OCI-LY3 (cell line): ENCODE measurements at regions not wholly inside any gene's neighbourhood (a gene's known extent, or its start where the extent isn't known, plus 50 kb on each side); places are given as distances from the start of the nearest gene placed in this dataset.
A peak's percentile ranks its signal among the peaks of the same experiment; 100 is the strongest.

ENCODE experiments used
- H2AFZ ChIP-seq: fragments of 200-600, 300-600 bp; shearing (Covaris generic); 2 replicates; pipeline ENCODE4 v1.6.0; 2014; ENCODE audit warnings: antibody characterized with exemption, low read depth, low read length
- H3K27ac ChIP-seq: fragments of 200-600, 300-600 bp; sonication (generic); 2 replicates; pipeline ENCODE4 v1.5.1; 2014; ENCODE audit warnings: mild to moderate bottlenecking, low read length, moderate library complexity, mixed read lengths
- H3K27me3 ChIP-seq: fragments of 200-600, 300-600 bp; sonication (generic); 2 replicates; pipeline ENCODE4 v1.6.1; 2014; ENCODE audit warnings: low read depth, low read length, mixed read lengths
- H3K36me3 ChIP-seq: fragments of 200-600, 300-600 bp; sonication (generic); replicated peaks from 2 replicates; pipeline ENCODE3; 2014; ENCODE audit warnings: low read depth, low read length, mixed read lengths
- H3K4me1 ChIP-seq: fragments of 300-600, 200-600 bp; sonication (generic); 2 replicates; pipeline ENCODE4 v1.6.1; 2014; ENCODE audit warnings: low read length, mixed read lengths
- H3K4me2 ChIP-seq: fragments of 200-600, 300-600 bp; sonication (generic); 2 replicates; pipeline ENCODE4 v1.6.1; 2014; ENCODE audit warnings: low read length, mixed read lengths
- H3K4me3 ChIP-seq: fragments of 300-600, 200-600 bp; sonication (generic); 2 replicates; pipeline ENCODE4 v1.5.1; 2014; ENCODE audit warnings: antibody characterized with exemption, mild to moderate bottlenecking, low read length, moderate library complexity
- H3K79me2 ChIP-seq: fragments of 300-600, 200-600 bp; shearing (Covaris generic); 2 replicates; pipeline ENCODE4 v1.6.1; 2014; ENCODE audit warnings: mild to moderate bottlenecking, low read length, mixed read lengths
- H3K9ac ChIP-seq: fragments of 300-600, 200-600 bp; shearing (Covaris generic); 2 replicates; pipeline ENCODE4 v1.6.0; 2014; ENCODE audit warnings: mild to moderate bottlenecking, low read length, moderate library complexity
- H3K9me3 ChIP-seq: fragments of 200-600, 300-600 bp; shearing (Covaris generic); 2 replicates; pipeline ENCODE4 v1.6.1; 2014; ENCODE audit warnings: low read length, mixed read lengths; ENCODE audit not compliant: insufficient read depth
- H4K20me1 ChIP-seq: fragments of 200-600, 300-600 bp; sonication (generic); 2 replicates; pipeline ENCODE4 v1.6.1; 2016; ENCODE audit warnings: low read length, mixed read lengths; ENCODE audit not compliant: insufficient read depth
- CTCF ChIP-seq: fragments of 200-600, 300-600 bp; sonication (generic); IDR thresholded peaks from 2 replicates; pipeline ENCODE4 v1.5.1; 2014; ENCODE audit warnings: antibody characterized with exemption, low read length, low read depth
- EZH2phosphoT487 ChIP-seq: fragments of 200-600 bp; shearing (Covaris generic); IDR thresholded peaks from 2 replicates; pipeline ENCODE4 v1.6.1; 2018; ENCODE audit warnings: antibody characterized with exemption, mixed run types, low read depth

- no peak overlapping the region for H3K4me3 ChIP-seq
- H3K27me3 ChIP-seq = no peaks in the 10 kb centered on the region
- no peak overlapping the region for H2AFZ ChIP-seq
- H4K20me1 ChIP-seq = no peaks in the 10 kb centered on the region
- peaks cover 5% of the 10 kb centered on the region for H3K4me1 ChIP-seq
- H3K4me2 ChIP-seq = no peak overlapping the region
- H3K9ac ChIP-seq = no peak overlapping the region
- H3K27ac ChIP-seq = no peak overlapping the region
- H3K36me3 ChIP-seq = peaks cover 32% of the 10 kb centered on the region
- TF ChIP-seq CTCF (no peak), EZH2phosphoT487 (no peak)
- no peaks in the 10 kb centered on the region for H3K79me2 ChIP-seq
- peaks cover 29% of the 10 kb centered on the region for H3K9me3 ChIP-seq
Measured at GRCh38 chr10:123409426-123409825, 255.2 kb downstream of the BUB3 start.

- Histone ChIP-seq H3K9ac (no peak overlapping the region), H2AFZ (no peak overlapping the region), H3K9me3 (peaks cover 24% of the 10 kb centered on the region), H3K36me3 (peaks cover 27% of the 10 kb centered on the region), H3K4me3 (no peak overlapping the region), H4K20me1 (no peaks in the 10 kb centered on the region), H3K4me2 (no peak overlapping the region), H3K79me2 (no peaks in the 10 kb centered on the region), H3K27me3 (no peaks in the 10 kb centered on the region), H3K4me1 (peaks cover 5% of the 10 kb centered on the region), H3K27ac (no peak overlapping the region)
- TF ChIP-seq EZH2phosphoT487 = no peak
- TF ChIP-seq CTCF = no peak
Measured at GRCh38 chr10:123409884-123410283, 255.7 kb downstream of the BUB3 start.

- peaks cover 16% of the 10 kb centered on the region for H3K4me1 ChIP-seq
- H3K9me3 ChIP-seq = no peaks in the 10 kb centered on the region
- no peaks in the 10 kb centered on the region for H3K27me3 ChIP-seq
- H3K36me3 ChIP-seq = no peaks in the 10 kb centered on the region
- H4K20me1 ChIP-seq = no peaks in the 10 kb centered on the region
- H3K27ac ChIP-seq = no peak overlapping the region
- no peak overlapping the region for H3K4me3 ChIP-seq
- no peak overlapping the region for H3K9ac ChIP-seq
- no peak overlapping the region for H2AFZ ChIP-seq
- H3K79me2 ChIP-seq = no peaks in the 10 kb centered on the region
- TF ChIP-seq CTCF = peak; percentile 32
- no peak for TF ChIP-seq EZH2phosphoT487
- H3K4me2 ChIP-seq = no peak overlapping the region
Measured at GRCh38 chr10:123413353-123413752, 252.8 kb upstream of the GPR26 start.

GRCh38 chr10:123415523-123415922 lies 250.6 kb upstream of the GPR26 start:
- Histone ChIP-seq H3K9me3 (no peaks in the 10 kb centered on the region), H4K20me1 (no peaks in the 10 kb centered on the region), H3K4me3 (no peak overlapping the region), H3K36me3 (no peaks in the 10 kb centered on the region), H2AFZ (no peak overlapping the region), H3K4me1 (peaks cover 16% of the 10 kb centered on the region), H3K4me2 (no peak overlapping the region), H3K9ac (no peak overlapping the region), H3K79me2 (no peaks in the 10 kb centered on the region), H3K27me3 (no peaks in the 10 kb centered on the region), H3K27ac (no peak overlapping the region)
- no peak for TF ChIP-seq CTCF
- TF ChIP-seq EZH2phosphoT487 = no peak
